ENCODE measurements at regions not wholly inside any gene's neighbourhood (a gene's known extent, or its start where the extent isn't known, plus 50 kb on each side); places are given as distances from the start of the nearest gene placed in this dataset.

- TF ChIP-seq, protein P1, sequence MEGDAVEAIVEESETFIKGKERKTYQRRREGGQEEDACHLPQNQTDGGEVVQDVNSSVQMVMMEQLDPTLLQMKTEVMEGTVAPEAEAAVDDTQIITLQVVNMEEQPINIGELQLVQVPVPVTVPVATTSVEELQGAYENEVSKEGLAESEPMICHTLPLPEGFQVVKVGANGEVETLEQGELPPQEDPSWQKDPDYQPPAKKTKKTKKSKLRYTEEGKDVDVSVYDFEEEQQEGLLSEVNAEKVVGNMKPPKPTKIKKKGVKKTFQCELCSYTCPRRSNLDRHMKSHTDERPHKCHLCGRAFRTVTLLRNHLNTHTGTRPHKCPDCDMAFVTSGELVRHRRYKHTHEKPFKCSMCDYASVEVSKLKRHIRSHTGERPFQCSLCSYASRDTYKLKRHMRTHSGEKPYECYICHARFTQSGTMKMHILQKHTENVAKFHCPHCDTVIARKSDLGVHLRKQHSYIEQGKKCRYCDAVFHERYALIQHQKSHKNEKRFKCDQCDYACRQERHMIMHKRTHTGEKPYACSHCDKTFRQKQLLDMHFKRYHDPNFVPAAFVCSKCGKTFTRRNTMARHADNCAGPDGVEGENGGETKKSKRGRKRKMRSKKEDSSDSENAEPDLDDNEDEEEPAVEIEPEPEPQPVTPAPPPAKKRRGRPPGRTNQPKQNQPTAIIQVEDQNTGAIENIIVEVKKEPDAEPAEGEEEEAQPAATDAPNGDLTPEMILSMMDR (conservative IDR thresholded peaks at IDR 0.05; ENCODE audit: low read depth, low read length): no peak
- TF ChIP-seq CEBPB (IDR thresholded peaks at IDR 0.05; ENCODE audit: low read depth, low read length) (no peak), POLR2A (IDR thresholded peaks at IDR 0.05; ENCODE audit: low read depth, low read length) (no peak), NFE2L2 (IDR thresholded peaks at IDR 0.05; ENCODE audit: low read depth, low read length) (no peak), MAFK (IDR thresholded peaks at IDR 0.05; ENCODE audit: low read depth, low read length) (no peak), RCOR1 (IDR thresholded peaks at IDR 0.05; ENCODE audit: insufficient replicate concordance, low read length) (no peak), FOS (IDR thresholded peaks at IDR 0.05; ENCODE audit: low read depth, low read length) (no peak), MAZ (IDR thresholded peaks at IDR 0.05; ENCODE audit: borderline replicate concordance, low read depth, low read length) (no peak), BHLHE40 (IDR thresholded peaks at IDR 0.05; ENCODE audit: low read depth, low read length) (no peak), RAD21 (IDR thresholded peaks at IDR 0.05; ENCODE audit: low read length) (no peak), MXI1 (IDR thresholded peaks at IDR 0.05; ENCODE audit: borderline replicate concordance, low read depth, low read length) (no peak)
- TF ChIP-seq, protein P2, sequence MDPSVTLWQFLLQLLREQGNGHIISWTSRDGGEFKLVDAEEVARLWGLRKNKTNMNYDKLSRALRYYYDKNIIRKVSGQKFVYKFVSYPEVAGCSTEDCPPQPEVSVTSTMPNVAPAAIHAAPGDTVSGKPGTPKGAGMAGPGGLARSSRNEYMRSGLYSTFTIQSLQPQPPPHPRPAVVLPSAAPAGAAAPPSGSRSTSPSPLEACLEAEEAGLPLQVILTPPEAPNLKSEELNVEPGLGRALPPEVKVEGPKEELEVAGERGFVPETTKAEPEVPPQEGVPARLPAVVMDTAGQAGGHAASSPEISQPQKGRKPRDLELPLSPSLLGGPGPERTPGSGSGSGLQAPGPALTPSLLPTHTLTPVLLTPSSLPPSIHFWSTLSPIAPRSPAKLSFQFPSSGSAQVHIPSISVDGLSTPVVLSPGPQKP (IDR thresholded peaks at IDR 0.05; ENCODE audit: borderline replicate concordance, low read depth, low read length): no peak
- TF ChIP-seq, protein P3, sequence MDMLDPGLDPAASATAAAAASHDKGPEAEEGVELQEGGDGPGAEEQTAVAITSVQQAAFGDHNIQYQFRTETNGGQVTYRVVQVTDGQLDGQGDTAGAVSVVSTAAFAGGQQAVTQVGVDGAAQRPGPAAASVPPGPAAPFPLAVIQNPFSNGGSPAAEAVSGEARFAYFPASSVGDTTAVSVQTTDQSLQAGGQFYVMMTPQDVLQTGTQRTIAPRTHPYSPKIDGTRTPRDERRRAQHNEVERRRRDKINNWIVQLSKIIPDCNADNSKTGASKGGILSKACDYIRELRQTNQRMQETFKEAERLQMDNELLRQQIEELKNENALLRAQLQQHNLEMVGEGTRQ (IDR thresholded peaks at IDR 0.05; ENCODE audit: low read depth, low read length): no peak
Measured at GRCh38 chr4:45765521-45765920, 358.3 kb downstream of the GABRG1 start.

All from IMR-90 (cell line).